ENCODE measurements at regions not wholly inside any gene's neighbourhood (a gene's known extent, or its start where the extent isn't known, plus 50 kb on each side); places are given as distances from the start of the nearest gene placed in this dataset.

- TF ChIP-seq CTCF (IDR thresholded peaks at IDR 0.05) = no peak
- no peak for TF ChIP-seq POLR2A (IDR thresholded peaks at IDR 0.05)
Observed at GRCh38 chr14:40899435-40899834, 707.2 kb upstream of the LRFN5 start.
